H1 (cell line): ENCODE measurements at regions not wholly inside any gene's neighbourhood (a gene's known extent, or its start where the extent isn't known, plus 50 kb on each side); places are given as distances from the start of the nearest gene placed in this dataset.

ENCODE experiments used
- CTCF ChIA-PET: fragments of 300-600 bp; sonication (Branson Sonifier 250); formaldehyde crosslinking; loops from one replicate; lab custom pipeline; 2021; ENCODE audit not compliant: partially characterized antibody; lab: Charles Lee
- POLR2A ChIA-PET: fragments of 300-600 bp; sonication (Branson Sonifier 250); formaldehyde crosslinking; loops from one replicate; lab custom pipeline; 2021; ENCODE audit warnings: inconsistent platforms; ENCODE audit not compliant: partially characterized antibody; lab: Charles Lee
- DNase-seq, 2 experiments: peaks; one replicate each; pipeline versions ENCODE4 v3.0.0 to v3.0.0-alpha.2; 2010 to 2022; ENCODE audit warnings: low spot score in 2 of 2, low read depth in 1 of 2, mixed read lengths in 1 of 2
- FAIRE-seq: peaks from 2 replicates; lab custom pipeline; 2011; peaks lifted over from hg19 to GRCh38; lab: Jason Lieb, UNC
- H2AFZ ChIP-seq: 2 replicates; pipeline ENCODE4 v1.8.1; 2012; ENCODE audit warnings: low read length, inconsistent platforms
- H2AK5ac ChIP-seq: 2 replicates; pipeline ENCODE4 v1.6.1; 2013; ENCODE audit warnings: low read depth, low read length
- H2BK120ac ChIP-seq: replicated peaks from 2 replicates; pipeline ENCODE3; 2013; ENCODE audit warnings: low read depth, low read length, inconsistent platforms
- H2BK12ac ChIP-seq: 2 replicates; pipeline ENCODE4 v1.6.1; 2013; ENCODE audit warnings: low read depth, low read length
- H2BK15ac ChIP-seq: 2 replicates; pipeline ENCODE4 v1.6.1; 2013; ENCODE audit warnings: low read length
- H2BK20ac ChIP-seq: 2 replicates; pipeline ENCODE4 v1.6.1; 2013; ENCODE audit warnings: low read length
- H2BK5ac ChIP-seq: 2 replicates; pipeline ENCODE4 v1.6.1; 2013; ENCODE audit warnings: low read depth, low read length
- H3K14ac ChIP-seq: 2 replicates; pipeline ENCODE4 v1.6.1; 2013; ENCODE audit warnings: inconsistent platforms; ENCODE audit not compliant: insufficient read length
- H3K18ac ChIP-seq: 2 replicates; pipeline ENCODE4 v1.6.1; 2013; ENCODE audit warnings: low read length; ENCODE audit errors: extremely low read depth
- H3K23ac ChIP-seq: 2 replicates; pipeline ENCODE4 v1.6.1; 2013; ENCODE audit warnings: inconsistent platforms; ENCODE audit not compliant: insufficient read length
- H3K23me2 ChIP-seq: 2 replicates; pipeline ENCODE4 v1.6.1; 2013; ENCODE audit warnings: low read depth, low read length
- H3K27ac ChIP-seq: 2 replicates; pipeline ENCODE4 v1.6.1; 2011; ENCODE audit warnings: low read depth, low read length, inconsistent platforms
- H3K27me3 ChIP-seq, 4 experiments: replicated peaks in 1 of 4; 1 replicate in 1 of 4; 2 replicates in 3 of 4; pipeline versions ENCODE4 v1.6.1 to v1.8.1; 2011 to 2013; ENCODE audit warnings: low read length in 3 of 4, mild to moderate bottlenecking in 3 of 4, inconsistent platforms in 2 of 4, mixed read lengths in 2 of 4, moderate library complexity in 1 of 4; ENCODE audit not compliant: control insufficient read depth in 3 of 4, insufficient read depth in 3 of 4; ENCODE audit errors: extremely low read depth in 1 of 4
- H3K36me3 ChIP-seq, 4 experiments: 2 replicates each; pipeline versions ENCODE4 v1.6.1 to v1.8.1; 2011 to 2013; ENCODE audit warnings: mild to moderate bottlenecking in 4 of 4, low read length in 3 of 4, moderate library complexity in 2 of 4, control low read depth in 1 of 4, inconsistent platforms in 1 of 4; ENCODE audit not compliant: insufficient read depth in 4 of 4, control insufficient read depth in 2 of 4
- H3K4ac ChIP-seq: replicated peaks from 2 replicates; pipeline ENCODE3; 2013; ENCODE audit warnings: low read length, low read depth, mixed read lengths, inconsistent platforms; ENCODE audit not compliant: insufficient read length
- H3K4me1 ChIP-seq, 4 experiments: replicated peaks in 1 of 4; 1 replicate in 1 of 4; 2 replicates in 3 of 4; pipeline versions ENCODE4 v1.6.1 to v1.8.1; 2011 to 2013; ENCODE audit warnings: low read length in 3 of 4, inconsistent platforms in 2 of 4, mixed read lengths in 1 of 4; ENCODE audit not compliant: insufficient read depth in 4 of 4, control insufficient read depth in 3 of 4
- H3K4me2 ChIP-seq, 2 experiments: 2 replicates each; pipeline versions ENCODE4 v1.6.1 to v1.8.1; 2011 to 2013; ENCODE audit warnings: low read depth in 2 of 2, low read length in 2 of 2, control low read depth in 1 of 2, inconsistent platforms in 1 of 2, mild to moderate bottlenecking in 1 of 2; ENCODE audit not compliant: insufficient read depth in 1 of 2
- H3K4me3 ChIP-seq, 4 experiments: fragments of 200-600, 300-600 bp in 1 of 4; sonication (generic), shearing (Covaris generic), sonication (Bioruptor Twin) in 1 of 4; 2 replicates each; pipeline versions ENCODE4 v1.5.1 to v1.8.1; 2011 to 2016; ENCODE audit warnings: low read length in 4 of 4, low read depth in 3 of 4, control low read depth in 2 of 4, inconsistent platforms in 2 of 4, mild to moderate bottlenecking in 2 of 4, mixed read lengths in 1 of 4, moderate library complexity in 1 of 4; ENCODE audit not compliant: insufficient read depth in 2 of 4; ENCODE audit errors: extremely low read depth in 1 of 4
- H3K56ac ChIP-seq: replicated peaks from 2 replicates; pipeline ENCODE3; 2013; ENCODE audit warnings: low read depth, mild to moderate bottlenecking, mixed read lengths, low read length, inconsistent platforms; ENCODE audit not compliant: insufficient read length
- H3K79me1 ChIP-seq: 2 replicates; pipeline ENCODE4 v1.6.1; 2013; ENCODE audit warnings: low read depth, low read length, control low read depth
- H3K79me2 ChIP-seq, 2 experiments: 2 replicates each; pipeline versions ENCODE4 v1.6.1 to v1.8.1; 2012 to 2013; ENCODE audit warnings: low read length in 2 of 2, mild to moderate bottlenecking in 2 of 2, inconsistent platforms in 1 of 2; ENCODE audit not compliant: insufficient read depth in 2 of 2, control insufficient read depth in 1 of 2
- H3K9ac ChIP-seq, 4 experiments: replicated peaks in 1 of 4; 1 replicate in 1 of 4; 2 replicates in 3 of 4; pipeline versions ENCODE4 v1.6.1 to v1.8.1; 2011 to 2013; ENCODE audit warnings: low read depth in 3 of 4, low read length in 3 of 4, control low read depth in 2 of 4, mild to moderate bottlenecking in 2 of 4, moderate library complexity in 2 of 4, inconsistent platforms in 1 of 4; ENCODE audit errors: extremely low read depth in 1 of 4
- H3K9me3 ChIP-seq, 2 experiments: 2 replicates each; pipeline versions ENCODE4 v1.6.1 to v1.8.1; 2012 to 2013; ENCODE audit warnings: mild to moderate bottlenecking in 2 of 2, moderate library complexity in 2 of 2, control low read depth in 1 of 2, inconsistent platforms in 1 of 2, low read depth in 1 of 2, low read length in 1 of 2, mixed read lengths in 1 of 2; ENCODE audit not compliant: insufficient read depth in 2 of 2
- H4K20me1 ChIP-seq, 2 experiments: replicated peaks in 1 of 2; 2 replicates each; pipeline versions ENCODE3 to v1.8.1; 2011 to 2013; ENCODE audit warnings: inconsistent platforms in 2 of 2, low read length in 2 of 2, mild to moderate bottlenecking in 1 of 2; ENCODE audit not compliant: insufficient read depth in 2 of 2, control insufficient read depth in 1 of 2
- H4K5ac ChIP-seq: 2 replicates; pipeline ENCODE4 v1.6.1; 2013; ENCODE audit warnings: low read length, low read depth, mixed read lengths, inconsistent platforms; ENCODE audit not compliant: insufficient read length
- H4K8ac ChIP-seq: 2 replicates; pipeline ENCODE4 v1.8.0; 2013; ENCODE audit warnings: mild to moderate bottlenecking, moderate library complexity, low read length, inconsistent platforms; ENCODE audit not compliant: insufficient read depth; ENCODE audit errors: extremely low read depth
- H4K91ac ChIP-seq: replicated peaks from 2 replicates; pipeline ENCODE3; 2013; ENCODE audit warnings: low read length, mixed read lengths, inconsistent platforms; ENCODE audit not compliant: insufficient read length
- ASH2L ChIP-seq: fragments of 200-600, 300-600 bp; sonication (generic); IDR thresholded peaks from one replicate; pipeline ENCODE4 v1.7.1; 2017; ENCODE audit warnings: low read length
- BACH1 ChIP-seq: IDR thresholded peaks from 2 replicates; pipeline ENCODE4 v1.6.1; 2012; ENCODE audit warnings: low read length, improper control_type of control experiment
- CBX5 ChIP-seq: fragments of 300-800, 300-1000 bp; sonication (generic); IDR thresholded peaks from 2 replicates; pipeline ENCODE4 v1.7.1; 2016; ENCODE audit warnings: antibody characterized with exemption, low read length, low read depth
- CHD1 ChIP-seq: IDR thresholded peaks from 2 replicates; pipeline ENCODE4 v1.6.1; 2012; ENCODE audit warnings: low read depth, low read length, improper control_type of control experiment
- CREB1 ChIP-seq: IDR thresholded peaks from 2 replicates; pipeline ENCODE4 v1.6.1; 2012; ENCODE audit warnings: inconsistent platforms
- CTBP2 ChIP-seq: IDR thresholded peaks from 2 replicates; pipeline ENCODE4 v1.7.0; 2011; ENCODE audit warnings: borderline replicate concordance, mild to moderate bottlenecking, moderate library complexity, mixed read lengths, low read length; ENCODE audit not compliant: insufficient read depth, insufficient read length
- EGR1 ChIP-seq: IDR thresholded peaks from 2 replicates; pipeline ENCODE4 v1.6.1; 2011; ENCODE audit warnings: low read depth, low read length, borderline replicate concordance
- EZH2 ChIP-seq: fragments of 200-600 bp; sonication (generic); IDR thresholded peaks from 2 replicates; pipeline ENCODE4 v1.7.1; 2012; ENCODE audit warnings: low read depth, mild to moderate bottlenecking, moderate library complexity, low read length, inconsistent platforms; ENCODE audit not compliant: severe bottlenecking
- KDM5A ChIP-seq: fragments of 200-600 bp; IDR thresholded peaks from 2 replicates; pipeline ENCODE4 v1.7.1; 2012; ENCODE audit warnings: mild to moderate bottlenecking, low read length, inconsistent platforms, mixed read lengths
- POLR2A ChIP-seq, 2 experiments: IDR thresholded peaks; 1 replicate in 1 of 2; 2 replicates in 1 of 2; pipeline ENCODE4 v1.6.1; 2011; ENCODE audit warnings: low read depth in 2 of 2, low read length in 2 of 2, mild to moderate bottlenecking in 2 of 2; ENCODE audit errors: control extremely low read depth in 1 of 2
- POLR2AphosphoS5 ChIP-seq: IDR thresholded peaks from 2 replicates; pipeline ENCODE4 v1.6.1; 2011; ENCODE audit warnings: low read depth, low read length
- TAF1 ChIP-seq: IDR thresholded peaks from 2 replicates; pipeline ENCODE4 v1.6.1; 2011; ENCODE audit warnings: mild to moderate bottlenecking, low read depth, low read length
- WGBS, 2 experiments: shearing (Covaris generic) in 1 of 2; methylation state at CpG; one replicate each; pipeline versions ENCODE4 v1.1.6 to v1.1.7; 2013 to 2015; ENCODE audit warnings: low lambda C conversion rate in 2 of 2, mixed read lengths in 2 of 2, inconsistent platforms in 1 of 2, low coverage in 1 of 2, missing lambda C conversion rate in 1 of 2; ENCODE audit not compliant: insufficient replicate concordance in 2 of 2, insufficient coverage in 1 of 2, insufficient read length in 1 of 2; ENCODE audit errors: extremely low coverage in 1 of 2, missing lambda C conversion rate in 1 of 2; 5-methylcytosine and 5-hydroxymethylcytosine counted together

DNA sequence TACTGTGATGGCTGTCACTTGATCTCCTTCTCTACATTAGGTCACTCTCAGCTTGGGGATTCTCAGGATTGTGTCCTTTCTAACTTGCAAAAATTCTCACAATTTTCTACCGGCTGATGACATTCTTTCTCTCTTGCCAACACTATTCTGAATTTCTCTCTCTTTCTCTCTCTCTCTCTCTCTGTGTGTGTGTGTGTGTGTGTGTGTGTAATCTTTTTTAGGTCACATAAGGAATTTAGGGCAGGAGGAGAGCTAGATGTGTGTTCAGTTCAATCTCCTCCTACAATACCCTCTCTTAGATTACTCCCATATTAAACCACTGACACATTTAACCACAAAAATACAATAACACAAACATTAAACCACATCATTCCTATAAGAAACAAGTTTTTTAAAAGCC is 242.3 kb upstream of the NREP start:
- Histone ChIP-seq H2BK120ac (no peak overlapping the region), H3K4me2 (no peak overlapping the region), H2BK15ac (no peak overlapping the region), H3K23me2 (no peaks in the 10 kb centered on the region), H3K4me3 (no peak overlapping the region), H3K4me1 (no peaks in the 10 kb centered on the region), H4K8ac (no peak overlapping the region), H2BK20ac (no peak overlapping the region), H3K27ac (no peak overlapping the region), H3K56ac (no peak overlapping the region), H3K79me1 (no peaks in the 10 kb centered on the region), H3K9ac (no peak overlapping the region), H4K5ac (no peak overlapping the region), H2BK5ac (no peak overlapping the region), H3K36me3 (no peaks in the 10 kb centered on the region), H2AFZ (no peak overlapping the region), H3K18ac (no peak overlapping the region), H3K14ac (no peak overlapping the region), H4K91ac (no peak overlapping the region), H3K9me3 (no peaks in the 10 kb centered on the region), H3K79me2 (no peaks in the 10 kb centered on the region), H2BK12ac (no peak overlapping the region), H3K27me3 (no peaks in the 10 kb centered on the region), H2AK5ac (no peak overlapping the region), H4K20me1 (no peaks in the 10 kb centered on the region), H3K4ac (no peak overlapping the region), H3K23ac (no peak overlapping the region)
- no peak for TF ChIP-seq POLR2AphosphoS5
- no peak for TF ChIP-seq TAF1
- no peak for TF ChIP-seq CBX5
- TF ChIP-seq CTBP2, result no peak
- TF ChIP-seq EGR1, result no peak
- no peak for TF ChIP-seq BACH1
- TF ChIP-seq POLR2A (IDR thresholded peaks at IDR 0.05; ENCODE audit: control extremely low read depth in 1 of 2, low read depth in 2 of 2, low read length in 2 of 2), result no peak
- TF ChIP-seq CREB1, result no peak
- no peak for TF ChIP-seq KDM5A
- TF ChIP-seq EZH2, result no peak
- TF ChIP-seq ASH2L, result no peak
- no peak for TF ChIP-seq CHD1
- ChIA-PET POLR2A (no interaction called here), CTCF (interaction anchor here (0.6 to 1.0 kb wide), 2 partner anchors 163 to 306 kb away, joined by 3 read pairs; no protein-coding TSS in a partner anchor)
- WGBS, 2 experiments, result 90% methylated on average over 1 of the region's 1 CpG; no CpG with 5 or more reads in 1 of the 2 experiments
- DNase-seq (no peak), FAIRE-seq (no peak)
